Loucy (cell line): ENCODE measurements at regions not wholly inside any gene's neighbourhood (a gene's known extent, or its start where the extent isn't known, plus 50 kb on each side); places are given as distances from the start of the nearest gene placed in this dataset.

Source experiments
- H2AFZ ChIP-seq: fragments of 200-600 bp; sonication (generic); 2 replicates; pipeline ENCODE4 v1.6.0; 2016; ENCODE audit warnings: antibody characterized with exemption, mild to moderate bottlenecking, low read length, moderate library complexity
- H3F3A ChIP-seq: fragments of 200-600 bp; 2 replicates; pipeline ENCODE4 v1.6.0; 2016; ENCODE audit warnings: antibody characterized with exemption, low read depth, mild to moderate bottlenecking
- H3K27me3 ChIP-seq: fragments of 200-600 bp; sonication (generic); 2 replicates; pipeline ENCODE4 v1.6.1; 2014; ENCODE audit warnings: low read length, mild to moderate bottlenecking; ENCODE audit not compliant: insufficient read depth, poor library complexity, severe bottlenecking
- H3K36me3 ChIP-seq: fragments of 200-600 bp; sonication (generic); 2 replicates; pipeline ENCODE4 v1.6.1; 2016; ENCODE audit warnings: low read length; ENCODE audit not compliant: insufficient read depth
- H3K4me1 ChIP-seq: fragments of 200-600 bp; sonication (generic); 2 replicates; pipeline ENCODE4 v1.5.1; 2014; ENCODE audit warnings: low read length, mild to moderate bottlenecking; ENCODE audit not compliant: insufficient read depth, poor library complexity, severe bottlenecking
- H3K4me2 ChIP-seq: fragments of 200-600 bp; sonication (generic); 2 replicates; pipeline ENCODE4 v1.6.0; 2014; ENCODE audit warnings: antibody characterized with exemption, low read length, low read depth, mild to moderate bottlenecking; ENCODE audit not compliant: poor library complexity, severe bottlenecking
- H3K4me3 ChIP-seq: fragments of 200-600 bp; sonication (generic); 2 replicates; pipeline ENCODE4 v1.5.1; 2014; ENCODE audit warnings: low read length, mild to moderate bottlenecking, mixed read lengths; ENCODE audit not compliant: poor library complexity, severe bottlenecking
- H3K79me2 ChIP-seq: fragments of 200-600 bp; sonication (generic); 2 replicates; pipeline ENCODE4 v1.6.1; 2014; ENCODE audit warnings: low read length; ENCODE audit not compliant: insufficient read depth
- H3K9ac ChIP-seq: fragments of 200-600 bp; sonication (generic); 2 replicates; pipeline ENCODE4 v1.6.0; 2014; ENCODE audit warnings: mild to moderate bottlenecking, low read depth, low read length, moderate library complexity; ENCODE audit not compliant: poor library complexity, severe bottlenecking
- H3K9me2 ChIP-seq: fragments of 200-600 bp; sonication (generic); replicated peaks from 2 replicates; pipeline ENCODE4 v1.6.1; 2016; ENCODE audit warnings: low read depth, low read length, mixed read lengths
- H3K9me3 ChIP-seq: fragments of 200-600 bp; sonication (generic); 2 replicates; pipeline ENCODE4 v1.6.1; 2014; ENCODE audit warnings: mild to moderate bottlenecking, antibody characterized with exemption, low read length, low read depth; ENCODE audit not compliant: insufficient read depth
- H4K20me1 ChIP-seq: fragments of 200-600 bp; sonication (generic); 2 replicates; pipeline ENCODE4 v1.6.0; 2014; ENCODE audit warnings: antibody characterized with exemption, low read length, mild to moderate bottlenecking; ENCODE audit not compliant: insufficient read depth, poor library complexity, severe bottlenecking
- EZH2phosphoT487 ChIP-seq: fragments of 200-600 bp; IDR thresholded peaks from 2 replicates; pipeline ENCODE4 v1.6.1; 2018; ENCODE audit warnings: antibody characterized with exemption, mild to moderate bottlenecking, moderate library complexity, borderline replicate concordance
- TF ChIP-seq, protein P1 (sequence below): fragments of 200-600 bp; sonication (generic); conservative IDR thresholded peaks from 2 replicates; pipeline ENCODE4 v1.5.1; 2014; ENCODE audit warnings: mild to moderate bottlenecking, antibody characterized with exemption, low read length

DNA sequence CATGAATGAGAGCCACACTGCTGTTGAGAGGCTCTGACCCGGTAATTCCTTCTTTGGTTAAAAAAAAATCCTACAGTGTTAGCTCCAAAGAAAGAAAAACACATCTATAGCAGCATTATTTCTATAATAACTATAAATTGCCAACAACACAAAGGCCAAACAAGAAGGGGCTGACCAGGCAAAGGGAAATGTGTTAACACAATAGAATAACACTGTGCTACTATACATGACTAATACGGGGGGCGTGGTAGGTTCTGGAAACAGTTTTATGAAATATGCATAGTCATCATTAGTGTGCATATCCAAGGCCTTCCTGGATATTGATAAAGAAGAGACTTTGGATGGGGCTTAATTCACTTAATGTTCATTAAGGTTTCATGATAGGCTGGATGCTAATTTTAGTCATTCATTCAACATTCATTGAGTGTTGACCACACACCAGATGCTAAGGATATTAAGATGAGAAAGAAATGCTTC lies 50.0 kb upstream of the CCL1 start:
- H3K27me3 ChIP-seq: no peaks in the 10 kb centered on the region
- H3K36me3 ChIP-seq: no peaks in the 10 kb centered on the region
- H4K20me1 ChIP-seq: no peaks in the 10 kb centered on the region
- H3K4me1 ChIP-seq: peaks cover 25% of the 10 kb centered on the region
- H3K79me2 ChIP-seq: no peaks in the 10 kb centered on the region
- no peak overlapping the region for H3K9ac ChIP-seq
- no peak for TF ChIP-seq EZH2phosphoT487
- TF ChIP-seq, protein P1, sequence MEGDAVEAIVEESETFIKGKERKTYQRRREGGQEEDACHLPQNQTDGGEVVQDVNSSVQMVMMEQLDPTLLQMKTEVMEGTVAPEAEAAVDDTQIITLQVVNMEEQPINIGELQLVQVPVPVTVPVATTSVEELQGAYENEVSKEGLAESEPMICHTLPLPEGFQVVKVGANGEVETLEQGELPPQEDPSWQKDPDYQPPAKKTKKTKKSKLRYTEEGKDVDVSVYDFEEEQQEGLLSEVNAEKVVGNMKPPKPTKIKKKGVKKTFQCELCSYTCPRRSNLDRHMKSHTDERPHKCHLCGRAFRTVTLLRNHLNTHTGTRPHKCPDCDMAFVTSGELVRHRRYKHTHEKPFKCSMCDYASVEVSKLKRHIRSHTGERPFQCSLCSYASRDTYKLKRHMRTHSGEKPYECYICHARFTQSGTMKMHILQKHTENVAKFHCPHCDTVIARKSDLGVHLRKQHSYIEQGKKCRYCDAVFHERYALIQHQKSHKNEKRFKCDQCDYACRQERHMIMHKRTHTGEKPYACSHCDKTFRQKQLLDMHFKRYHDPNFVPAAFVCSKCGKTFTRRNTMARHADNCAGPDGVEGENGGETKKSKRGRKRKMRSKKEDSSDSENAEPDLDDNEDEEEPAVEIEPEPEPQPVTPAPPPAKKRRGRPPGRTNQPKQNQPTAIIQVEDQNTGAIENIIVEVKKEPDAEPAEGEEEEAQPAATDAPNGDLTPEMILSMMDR: no peak
- no peaks in the 10 kb centered on the region for H3F3A ChIP-seq
- no peak overlapping the region for H3K4me3 ChIP-seq
- peak overlapping the region; percentile 22 for H3K4me2 ChIP-seq
- H3K9me2 ChIP-seq: no peaks in the 10 kb centered on the region
- H3K9me3 ChIP-seq: no peaks in the 10 kb centered on the region
- H2AFZ ChIP-seq: 0 out of 2 replicates have a peak overlapping the region, but pooled peaks have one; percentile 25
